KG1 (cell line): ENCODE measurements at regions not wholly inside any gene's neighbourhood (a gene's known extent, or its start where the extent isn't known, plus 50 kb on each side); places are given as distances from the start of the nearest gene placed in this dataset.
"Not testable (repeated sequence)": the region's sequence is repeated elsewhere in the genome, so short reads cannot be mapped to it uniquely, and the experiment has no call there.

Experiments
- DNase-seq: peaks from one replicate; lab custom pipeline; 2025; lab: John Stamatoyannopoulos, UW

- no peak for DNase-seq
Measured at GRCh38 chr6:112983713-112984261, 636.7 kb downstream of the RFPL4B start.

GRCh38 chr6:112984899-112985298 lies 637.8 kb downstream of the RFPL4B start:
- DNase-seq = no peak

DNA sequence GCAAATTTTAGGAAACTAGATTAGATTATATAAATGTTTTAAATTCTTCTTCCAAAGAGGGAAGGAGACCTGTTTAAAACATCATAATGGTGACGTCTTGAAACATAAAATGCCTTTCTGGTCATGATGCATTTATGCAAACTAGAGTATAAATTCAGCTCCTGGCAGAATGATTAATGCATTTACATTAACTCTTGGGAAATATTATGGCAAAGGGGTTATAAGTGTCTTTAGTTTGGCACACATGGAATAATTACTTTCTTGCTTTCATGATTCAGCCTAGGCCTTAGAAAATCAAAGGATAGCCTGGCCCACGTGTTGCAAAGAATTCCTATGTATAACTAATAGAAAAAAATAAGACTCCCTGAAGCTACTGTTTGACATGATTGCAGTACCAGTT lies 639.2 kb downstream of the RFPL4B start:
- DNase-seq = no peak

DNA sequence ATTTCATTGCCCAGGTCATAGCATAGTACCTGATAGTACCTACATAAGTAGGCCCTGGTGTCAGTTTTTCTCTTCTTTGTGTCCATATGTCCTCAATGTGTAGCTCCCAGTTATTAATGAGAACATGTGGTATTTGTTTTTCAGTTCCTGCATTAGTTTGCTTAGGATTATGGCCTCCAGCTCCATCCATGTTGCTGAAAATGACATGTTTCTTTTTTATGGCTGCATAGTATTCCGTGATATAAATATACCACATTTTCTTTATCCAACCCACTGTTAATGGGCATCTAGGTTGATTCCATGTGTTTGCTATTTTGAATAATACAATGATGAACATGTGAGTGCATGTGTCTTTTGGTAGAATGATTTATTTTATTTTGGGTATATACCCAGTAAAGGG lies 641.6 kb downstream of the RFPL4B start:
- no peak for DNase-seq

DNA sequence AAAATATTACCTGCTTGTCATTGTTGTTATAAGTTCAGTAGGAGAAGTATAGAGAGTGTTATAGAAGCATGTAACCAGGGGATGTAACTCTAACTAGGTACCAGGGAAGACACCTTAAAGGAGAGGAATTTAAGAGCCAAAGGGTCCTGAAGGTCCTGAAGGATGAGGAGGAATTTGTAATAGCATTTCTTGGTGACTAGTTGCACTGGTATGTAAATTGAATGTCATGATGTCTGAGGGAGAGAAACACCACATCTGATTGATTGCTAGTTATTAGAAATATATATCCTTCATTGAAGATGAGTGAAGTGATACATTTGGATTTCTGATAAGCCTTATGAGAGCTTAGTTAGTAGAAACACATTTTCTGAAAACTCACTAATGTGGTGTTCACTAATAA lies 643.8 kb downstream of the RFPL4B start:
- no peak for DNase-seq

DNA sequence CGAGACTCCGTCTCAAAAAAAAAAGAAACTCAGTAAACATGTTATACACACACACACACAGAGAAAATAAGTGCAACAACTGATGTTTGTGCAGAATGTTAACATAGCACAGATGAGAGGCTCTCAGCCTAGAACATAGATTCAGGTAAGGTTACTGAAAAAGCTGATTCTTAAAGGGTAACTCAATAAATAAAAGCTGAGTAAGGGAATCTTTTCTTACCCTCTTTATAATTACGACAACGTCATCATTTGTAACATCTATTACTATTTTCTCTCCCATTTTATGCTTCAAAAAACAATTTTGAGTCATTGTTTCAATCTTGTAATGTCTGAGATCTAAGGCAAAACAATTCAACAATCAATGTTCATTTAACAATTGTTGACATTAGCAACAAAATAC lies 644.8 kb downstream of the RFPL4B start:
- DNase-seq = no peak

- no peak for DNase-seq
Measured at GRCh38 chr6:112997421-112998085, 650.4 kb downstream of the RFPL4B start.

- no peak for DNase-seq
Measured at GRCh38 chr6:113004054-113004453, 656.9 kb downstream of the RFPL4B start.

GRCh38 chr6:113004470-113005270 lies 657.5 kb downstream of the RFPL4B start:
- DNase-seq = no peak

GRCh38 chr6:113006494-113006893 lies 659.4 kb downstream of the RFPL4B start:
- DNase-seq = no peak

DNA sequence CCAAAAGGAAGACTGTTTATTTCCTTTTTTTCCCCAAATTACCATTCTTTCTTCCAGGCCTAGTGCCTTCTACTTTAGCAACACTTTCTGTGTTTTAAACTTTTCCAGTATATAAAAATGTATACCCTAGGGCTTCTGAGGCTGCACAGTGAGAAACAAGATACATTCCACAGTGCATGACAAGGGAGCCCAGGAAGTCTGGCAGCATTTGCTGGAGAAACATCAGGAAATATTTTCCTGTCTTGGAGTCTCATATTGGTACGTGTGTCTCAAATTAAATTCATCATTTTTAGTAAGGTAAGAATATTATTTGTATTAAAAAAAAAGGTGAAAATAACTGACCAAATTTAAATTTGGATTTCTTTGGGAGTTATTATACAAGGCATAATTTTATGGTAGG lies 662.6 kb downstream of the RFPL4B start:
- DNase-seq = no peak

GRCh38 chr6:113010196-113010989 lies 663.3 kb downstream of the RFPL4B start:
- DNase-seq = no peak

GRCh38 chr6:113011389-113011788 lies 664.3 kb downstream of the RFPL4B start:
- DNase-seq = no peak

- no peak for DNase-seq
Measured at GRCh38 chr6:113011801-113012200, 664.7 kb downstream of the RFPL4B start.

- no peak for DNase-seq
Measured at GRCh38 chr6:113015249-113015648, 668.1 kb downstream of the RFPL4B start.

GRCh38 chr6:113017353-113017752 lies 670.2 kb downstream of the RFPL4B start:
- no peak for DNase-seq

GRCh38 chr6:113018351-113019151 lies 671.4 kb downstream of the RFPL4B start:
- no peak for DNase-seq

DNA sequence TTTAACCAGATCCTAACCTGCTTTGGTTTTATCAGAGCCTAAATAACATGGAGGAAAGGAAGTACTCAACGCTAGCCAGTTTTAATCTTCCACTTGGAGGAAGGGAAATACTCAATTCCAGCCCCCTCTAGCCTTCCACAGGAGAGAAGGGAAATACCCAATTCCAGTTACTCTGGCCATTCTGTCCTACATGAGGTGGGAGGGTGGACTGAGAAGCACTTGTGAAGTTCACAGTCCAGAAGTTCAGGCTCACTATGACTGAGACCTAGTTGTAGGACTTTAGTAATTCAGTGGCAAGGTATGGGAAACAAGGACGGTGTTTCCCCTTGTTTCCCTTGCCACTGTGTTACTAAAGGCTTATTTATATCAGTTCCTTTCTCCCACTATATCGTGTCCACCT lies 672.0 kb downstream of the RFPL4B start:
- no peak for DNase-seq

DNA sequence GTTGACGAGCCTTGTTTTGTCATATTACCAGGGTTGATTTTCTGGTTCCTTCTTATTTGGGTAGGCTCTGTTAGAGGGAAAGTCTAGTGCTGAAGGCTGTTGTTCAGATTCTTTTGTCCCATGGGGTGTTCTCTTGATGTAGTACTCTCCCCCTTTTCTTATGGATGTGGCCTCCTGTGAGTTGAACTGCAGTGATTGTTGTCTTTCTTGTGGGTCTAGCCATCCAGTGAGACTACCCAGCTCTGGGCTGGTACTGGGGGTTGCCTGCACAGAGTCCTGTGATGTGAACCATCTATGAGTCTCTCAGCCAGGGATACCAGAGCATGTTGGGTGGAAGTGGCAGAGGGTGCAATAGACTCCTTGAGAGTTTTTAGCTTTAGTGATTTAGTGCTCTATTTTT lies 680.6 kb downstream of the RFPL4B start:
- no peak for DNase-seq

DNA sequence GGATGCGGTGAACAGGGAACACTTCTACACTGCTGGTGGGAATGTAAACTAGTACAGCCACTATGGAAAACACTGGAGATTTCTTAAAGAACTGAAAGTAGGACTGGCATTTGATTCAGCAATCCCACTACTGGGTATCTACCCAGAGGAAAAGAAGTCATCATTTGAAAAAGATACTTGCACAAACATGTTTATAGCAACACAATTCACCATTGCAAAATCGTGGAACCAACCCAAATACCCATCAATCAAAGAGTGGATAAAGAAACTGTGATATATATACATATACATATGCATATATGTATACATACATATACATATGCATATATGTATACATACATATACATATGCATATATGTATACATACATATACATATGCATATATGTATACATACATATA lies 682.0 kb downstream of the RFPL4B start:
- not testable (repeated sequence) for DNase-seq

GRCh38 chr6:113031591-113032238 lies 684.6 kb downstream of the RFPL4B start:
- no peak for DNase-seq
